ENCODE measurements at regions not wholly inside any gene's neighbourhood (a gene's known extent, or its start where the extent isn't known, plus 50 kb on each side); places are given as distances from the start of the nearest gene placed in this dataset.
"Not testable (repeated sequence)": the region's sequence is repeated elsewhere in the genome, so short reads cannot be mapped to it uniquely, and the experiment has no call there.

- H3K36me3 ChIP-seq = no peaks in the 10 kb centered on the region
- DNase-seq = no peak
- no peaks in the 10 kb centered on the region for H3K27me3 ChIP-seq
- intact Hi-C loops (cut with DNase I) = no loop called here
- TF ChIP-seq EP300 (IDR thresholded peaks at IDR 0.05) = no peak
- no peak for TF ChIP-seq CTCF (IDR thresholded peaks at IDR 0.05)
- no peak for TF ChIP-seq POLR2A (IDR thresholded peaks at IDR 0.05)
- H3K9me3 ChIP-seq = no peaks in the 10 kb centered on the region
- 93 to 95% (median 95%) methylated on average over 3 of the region's 3 CpGs for WGBS, 3 donors
- H3K4me3 ChIP-seq = no peak overlapping the region
- H3K4me1 ChIP-seq (ENCODE audit: insufficient read depth) = no peaks in the 10 kb centered on the region
- H3K27ac ChIP-seq = no peak overlapping the region
Observed at GRCh38 chr3:30318110-30318509, 288.3 kb upstream of the TGFBR2 start.

DNA sequence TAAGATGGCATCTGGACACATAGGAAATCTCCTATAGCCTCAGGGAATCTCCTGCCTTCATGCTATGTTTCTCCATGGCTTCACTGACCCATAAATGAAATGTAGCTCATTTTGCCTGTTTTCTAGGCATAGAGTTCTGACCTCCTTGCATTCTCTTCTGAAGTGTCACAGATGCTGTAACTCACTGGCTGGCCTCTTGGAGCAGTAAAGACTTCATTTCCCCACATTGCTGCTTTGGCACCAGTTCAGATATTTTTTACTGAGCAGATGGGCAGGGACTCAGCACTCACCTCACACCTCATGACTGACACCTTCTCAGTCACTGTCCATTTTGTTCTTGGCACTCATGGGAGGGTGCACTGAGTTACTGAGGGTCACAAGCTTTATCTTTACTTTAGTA, 286.7 kb upstream of the TGFBR2 start:
- Histone ChIP-seq H3K4me3 (no peak overlapping the region), H3K36me3 (no peaks in the 10 kb centered on the region), H3K9me3 (no peaks in the 10 kb centered on the region), H3K4me1 (ENCODE audit: insufficient read depth) (no peaks in the 10 kb centered on the region), H3K27me3 (no peaks in the 10 kb centered on the region), H3K27ac (no peak overlapping the region)
- TF ChIP-seq EP300 (IDR thresholded peaks at IDR 0.05) (no peak), POLR2A (IDR thresholded peaks at IDR 0.05) (no peak), CTCF (IDR thresholded peaks at IDR 0.05) (peak in 1 of 3 donors; percentile 34)
- peak in 1 of 5 donors; percentile 29 for DNase-seq
- intact Hi-C loops (cut with DNase I) = no loop called here

- H3K4me1 ChIP-seq (ENCODE audit: insufficient read depth) = no peaks in the 10 kb centered on the region
- no peaks in the 10 kb centered on the region for H3K36me3 ChIP-seq
- H3K27ac ChIP-seq = no peak overlapping the region
- DNase-seq = no peak
- TF ChIP-seq EP300 (IDR thresholded peaks at IDR 0.05) (no peak), POLR2A (IDR thresholded peaks at IDR 0.05) (no peak), CTCF (IDR thresholded peaks at IDR 0.05) (no peak)
- intact Hi-C loops (cut with DNase I) = no loop called here
- H3K4me3 ChIP-seq = no peak overlapping the region
- H3K9me3 ChIP-seq = no peaks in the 10 kb centered on the region
- WGBS, 3 donors = 80 to 94% (median 91%) methylated on average over 1 of the region's 1 CpG
- no peaks in the 10 kb centered on the region for H3K27me3 ChIP-seq
Observed at GRCh38 chr3:30320392-30320791, 286.0 kb upstream of the TGFBR2 start.

GRCh38 chr3:30321065-30321464, 285.3 kb upstream of the TGFBR2 start:
- no peaks in the 10 kb centered on the region for H3K36me3 ChIP-seq
- 91 to 93% (median 92%) methylated on average over 2 of the region's 2 CpGs for WGBS, 3 donors
- TF ChIP-seq EP300 (IDR thresholded peaks at IDR 0.05) (no peak), POLR2A (IDR thresholded peaks at IDR 0.05) (no peak), CTCF (IDR thresholded peaks at IDR 0.05) (no peak)
- H3K4me3 ChIP-seq = no peak overlapping the region
- intact Hi-C loops (cut with DNase I) = no loop called here
- no peaks in the 10 kb centered on the region for H3K27me3 ChIP-seq
- no peak overlapping the region for H3K27ac ChIP-seq
- no peaks in the 10 kb centered on the region for H3K9me3 ChIP-seq
- no peaks in the 10 kb centered on the region for H3K4me1 ChIP-seq (ENCODE audit: insufficient read depth)
- no peak for DNase-seq

DNA sequence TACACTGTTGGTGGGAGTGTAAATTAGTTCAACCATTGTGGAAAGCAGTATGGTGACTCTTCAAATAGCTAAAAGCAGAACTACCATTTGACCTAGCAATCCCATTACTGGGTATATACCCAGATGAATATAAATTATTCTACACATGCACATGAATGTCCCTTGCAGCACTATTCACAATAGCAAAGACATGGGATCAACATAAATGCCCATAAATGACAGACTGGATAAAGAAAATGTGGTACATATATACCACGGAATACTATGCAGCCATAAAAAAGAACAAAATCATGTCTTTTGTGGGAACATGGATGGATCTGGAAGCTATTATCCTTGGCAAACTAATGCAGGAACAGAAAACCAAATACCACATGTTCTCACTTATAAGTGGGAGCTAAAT, 282.8 kb upstream of the TGFBR2 start:
- H3K9me3 ChIP-seq; intact Hi-C loops (cut with DNase I); H3K4me1 ChIP-seq (ENCODE audit: insufficient read depth); H3K36me3 ChIP-seq; H3K4me3 ChIP-seq; DNase-seq; H3K27ac ChIP-seq; H3K27me3 ChIP-seq: not testable (repeated sequence)
- WGBS, 3 donors = 92 to 100% (median 92%) methylated on average over 1 of the region's 1 CpG
